ENCODE measurements at regions not wholly inside any gene's neighbourhood (a gene's known extent, or its start where the extent isn't known, plus 50 kb on each side); places are given as distances from the start of the nearest gene placed in this dataset.

- DNase-seq (no peak), ATAC-seq (no peak)
- POLR2A ChIA-PET = no interaction called here
- H3K27ac Mint-ChIP-seq = no peak overlapping the region
- CTCF ChIA-PET = no interaction called here
- no peaks in the 10 kb centered on the region for H3K4me1 Mint-ChIP-seq (ENCODE audit: low read depth)
- H3K36me3 Mint-ChIP-seq (ENCODE audit: low read depth) = no peaks in the 10 kb centered on the region
- peaks cover 2% of the 10 kb centered on the region for H3K9me3 Mint-ChIP-seq
- intact Hi-C loops (cut with micrococcal nuclease) = no loop called here
- H3K27me3 Mint-ChIP-seq = no peaks in the 10 kb centered on the region
- no peak for TF ChIP-seq CTCF (IDR thresholded peaks at IDR 0.05)
- no peak overlapping the region for H3K4me3 Mint-ChIP-seq
These were observed 820.5 kb downstream of the NR2F1-AS1 start for GRCh38 chr5:92760550-92760949.

- POLR2A ChIA-PET = no interaction called here
- intact Hi-C loops (cut with micrococcal nuclease) = no loop called here
- H3K4me1 Mint-ChIP-seq (ENCODE audit: low read depth) = no peaks in the 10 kb centered on the region
- no peaks in the 10 kb centered on the region for H3K36me3 Mint-ChIP-seq (ENCODE audit: low read depth)
- TF ChIP-seq CTCF (IDR thresholded peaks at IDR 0.05) = no peak
- ATAC-seq (no peak), DNase-seq (no peak)
- no peak overlapping the region for H3K27ac Mint-ChIP-seq
- H3K4me3 Mint-ChIP-seq = no peak overlapping the region
- no peaks in the 10 kb centered on the region for H3K27me3 Mint-ChIP-seq
- CTCF ChIA-PET = no interaction called here
- H3K9me3 Mint-ChIP-seq = peaks cover 2% of the 10 kb centered on the region
These were observed 822.5 kb downstream of the NR2F1-AS1 start for GRCh38 chr5:92758552-92758951.

GRCh38 chr5:92749943-92750342 is 831.1 kb downstream of the NR2F1-AS1 start:
- Mint-ChIP-seq H3K4me1 (ENCODE audit: low read depth) (no peaks in the 10 kb centered on the region), H3K27ac (no peak overlapping the region), H3K36me3 (ENCODE audit: low read depth) (no peaks in the 10 kb centered on the region), H3K4me3 (no peak overlapping the region), H3K27me3 (no peaks in the 10 kb centered on the region), H3K9me3 (peaks cover 4% of the 10 kb centered on the region)
- no peak for ATAC-seq
- no peak for DNase-seq
- intact Hi-C loops (cut with micrococcal nuclease) = no loop called here
- POLR2A ChIA-PET = no interaction called here
- no peak for TF ChIP-seq CTCF (IDR thresholded peaks at IDR 0.05)
- CTCF ChIA-PET = no interaction called here

GRCh38 chr5:92748072-92748676 is 832.8 kb downstream of the NR2F1-AS1 start:
- H3K4me3 Mint-ChIP-seq = no peak overlapping the region
- TF ChIP-seq CTCF (IDR thresholded peaks at IDR 0.05) = peak; percentile 21
- ATAC-seq = no peak
- ChIA-PET POLR2A (no interaction called here), CTCF (no interaction called here)
- no peaks in the 10 kb centered on the region for H3K27me3 Mint-ChIP-seq
- H3K27ac Mint-ChIP-seq = no peak overlapping the region
- peaks cover 4% of the 10 kb centered on the region for H3K9me3 Mint-ChIP-seq
- no peaks in the 10 kb centered on the region for H3K36me3 Mint-ChIP-seq (ENCODE audit: low read depth)
- intact Hi-C loops (cut with micrococcal nuclease) = no loop called here
- no peak for DNase-seq
- no peaks in the 10 kb centered on the region for H3K4me1 Mint-ChIP-seq (ENCODE audit: low read depth)

GRCh38 chr5:92741906-92742305 is 839.1 kb downstream of the NR2F1-AS1 start:
- Mint-ChIP-seq H3K4me3 (no peak overlapping the region), H3K27ac (no peak overlapping the region), H3K27me3 (no peaks in the 10 kb centered on the region), H3K4me1 (ENCODE audit: low read depth) (no peaks in the 10 kb centered on the region), H3K9me3 (peaks cover 4% of the 10 kb centered on the region), H3K36me3 (ENCODE audit: low read depth) (no peaks in the 10 kb centered on the region)
- TF ChIP-seq CTCF (IDR thresholded peaks at IDR 0.05) = no peak
- CTCF ChIA-PET = no interaction called here
- intact Hi-C loops (cut with micrococcal nuclease) = no loop called here
- POLR2A ChIA-PET = no interaction called here
- ATAC-seq (no peak), DNase-seq (no peak)

Data from activated CD8-positive, alpha-beta T cell treated with anti-CD3 and anti-CD28 coated beads for 36 hours (primary cell).